Activated CD8-positive, alpha-beta memory T cell treated with anti-CD3 and anti-CD28 coated beads for 24 hours (primary cell): ENCODE measurements at regions not wholly inside any gene's neighbourhood (a gene's known extent, or its start where the extent isn't known, plus 50 kb on each side); places are given as distances from the start of the nearest gene placed in this dataset.
A peak's percentile ranks its signal among the peaks of the same experiment; 100 is the strongest.

ENCODE experiments used
- DNase-seq: peaks from one replicate; pipeline ENCODE4 v3.0.0-alpha.2; 2020

DNA sequence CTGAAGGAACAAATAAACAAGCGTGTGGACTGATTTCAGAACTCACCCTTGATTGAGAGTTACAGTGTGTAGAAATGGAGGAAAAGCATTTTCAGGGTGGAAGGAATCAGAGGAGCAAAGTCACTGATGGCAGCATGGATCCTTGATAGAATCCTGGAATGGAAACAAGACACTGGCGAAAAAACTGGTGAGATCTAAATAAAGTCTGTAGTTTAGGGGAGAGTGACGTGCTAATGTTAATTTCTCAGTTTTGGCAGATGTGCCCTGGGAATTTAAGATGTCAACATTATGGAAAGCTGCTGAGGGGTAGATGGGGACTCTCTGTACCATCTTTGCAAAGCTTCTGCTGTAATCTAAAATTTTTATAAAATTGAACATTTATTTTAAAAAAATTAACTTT, 378.0 kb downstream of the UQCRFS1 start:
- no peak for DNase-seq

DNA sequence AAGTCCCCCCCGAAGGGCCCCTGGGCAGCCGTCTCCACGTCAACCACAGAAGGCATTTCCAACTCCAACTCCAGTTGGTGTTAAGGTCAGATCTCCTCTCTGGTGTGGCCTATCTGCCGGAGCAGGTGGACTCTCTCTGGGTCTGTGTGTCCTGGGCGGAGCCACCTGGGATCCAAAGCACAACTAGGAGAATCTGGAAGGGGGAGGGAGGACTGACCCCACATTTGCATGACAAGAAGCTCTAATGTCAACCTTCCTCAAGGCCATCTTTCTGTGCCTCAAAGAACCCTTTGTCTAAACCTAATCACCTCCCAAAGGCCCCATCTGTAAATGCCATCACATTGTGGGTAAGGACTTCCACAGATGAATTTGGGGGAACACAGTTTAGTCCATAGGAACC, 381.5 kb downstream of the UQCRFS1 start:
- no peak for DNase-seq

DNA sequence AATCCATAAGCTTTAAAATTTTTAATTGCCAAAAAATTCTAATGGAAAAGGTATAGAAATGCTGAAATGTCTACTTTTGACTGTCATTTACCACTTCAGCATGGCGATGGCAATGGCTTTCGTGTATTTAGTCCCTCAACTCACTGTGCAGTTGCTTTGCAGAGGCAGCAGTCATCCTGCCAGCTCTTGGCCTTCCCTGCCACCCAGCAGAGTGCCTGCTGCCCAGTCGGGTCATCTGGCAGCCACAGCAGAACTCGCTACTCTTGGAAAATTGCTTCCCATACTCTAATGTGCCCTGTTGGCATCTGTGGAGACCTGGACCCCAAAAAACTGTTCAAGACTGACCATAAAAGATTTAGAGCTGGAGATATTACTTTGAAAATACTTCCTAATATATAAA, 383.2 kb downstream of the UQCRFS1 start:
- DNase-seq: no peak

DNA sequence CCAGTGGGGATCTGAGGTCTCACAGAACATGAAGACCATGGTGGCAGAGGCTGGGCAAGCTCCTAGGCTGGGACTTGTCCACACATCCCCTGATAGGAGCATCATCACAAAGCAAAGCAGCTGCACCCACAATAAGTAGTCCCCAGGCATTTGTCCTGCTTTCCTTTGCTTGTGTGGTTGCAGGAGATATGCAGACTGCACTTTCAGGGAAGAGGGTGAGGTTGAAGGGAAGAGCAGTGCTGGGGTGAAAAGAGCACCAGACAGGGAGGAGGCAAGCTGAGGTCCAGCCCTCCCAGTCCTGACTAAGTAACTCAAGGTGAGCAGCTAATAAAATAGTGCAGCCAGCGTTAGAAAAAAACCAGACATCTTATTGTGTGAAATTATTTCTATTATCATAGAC, 383.6 kb downstream of the UQCRFS1 start:
- DNase-seq: no peak

DNA sequence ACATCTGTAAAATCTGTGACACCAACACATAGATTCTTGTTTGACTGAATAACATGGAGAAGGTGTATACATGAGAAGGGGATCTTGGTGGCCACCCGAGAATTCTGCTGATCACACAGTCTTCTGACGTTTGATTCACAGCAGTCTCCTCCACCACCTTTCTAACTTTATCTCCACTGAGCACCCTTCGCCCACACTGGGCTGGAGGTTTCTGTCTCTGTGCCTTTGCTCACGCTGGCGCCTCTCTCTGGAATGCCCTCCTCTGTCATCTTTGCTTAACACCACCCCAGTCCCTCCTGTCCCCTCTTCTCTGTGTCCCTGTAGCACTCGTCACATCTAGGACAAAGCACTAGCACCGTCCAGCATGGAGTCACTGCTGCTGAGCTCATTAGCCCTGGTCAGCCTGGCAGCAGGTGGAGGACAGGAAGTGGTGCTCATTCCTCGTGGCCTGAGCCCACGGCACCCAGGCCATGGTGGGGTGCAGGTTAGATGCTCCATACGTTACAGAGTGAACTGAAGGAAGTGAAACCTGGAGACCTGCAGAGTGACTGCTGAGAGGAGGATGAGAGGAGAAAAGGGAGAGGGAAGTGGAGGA, 384.6 kb downstream of the UQCRFS1 start:
- no peak for DNase-seq

DNA sequence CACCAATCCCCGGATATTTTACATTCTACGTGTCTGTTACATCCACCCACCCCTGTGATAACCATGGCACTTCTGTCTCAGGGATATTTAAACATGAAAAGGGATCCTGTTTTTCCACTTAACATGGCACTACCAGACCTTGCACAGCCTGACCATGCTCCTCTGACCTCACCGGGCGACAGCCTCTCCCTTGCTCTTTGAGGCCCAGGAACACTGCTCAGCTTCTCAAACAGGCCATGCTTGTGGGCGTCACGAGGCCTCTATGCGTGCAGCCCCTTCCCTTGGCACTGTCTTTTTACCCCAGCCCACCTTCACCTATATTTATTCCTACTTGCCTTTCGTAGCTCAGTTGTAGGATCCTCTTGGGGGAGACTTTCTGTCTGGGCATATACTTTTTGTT, 385.6 kb downstream of the UQCRFS1 start:
- no peak for DNase-seq

DNA sequence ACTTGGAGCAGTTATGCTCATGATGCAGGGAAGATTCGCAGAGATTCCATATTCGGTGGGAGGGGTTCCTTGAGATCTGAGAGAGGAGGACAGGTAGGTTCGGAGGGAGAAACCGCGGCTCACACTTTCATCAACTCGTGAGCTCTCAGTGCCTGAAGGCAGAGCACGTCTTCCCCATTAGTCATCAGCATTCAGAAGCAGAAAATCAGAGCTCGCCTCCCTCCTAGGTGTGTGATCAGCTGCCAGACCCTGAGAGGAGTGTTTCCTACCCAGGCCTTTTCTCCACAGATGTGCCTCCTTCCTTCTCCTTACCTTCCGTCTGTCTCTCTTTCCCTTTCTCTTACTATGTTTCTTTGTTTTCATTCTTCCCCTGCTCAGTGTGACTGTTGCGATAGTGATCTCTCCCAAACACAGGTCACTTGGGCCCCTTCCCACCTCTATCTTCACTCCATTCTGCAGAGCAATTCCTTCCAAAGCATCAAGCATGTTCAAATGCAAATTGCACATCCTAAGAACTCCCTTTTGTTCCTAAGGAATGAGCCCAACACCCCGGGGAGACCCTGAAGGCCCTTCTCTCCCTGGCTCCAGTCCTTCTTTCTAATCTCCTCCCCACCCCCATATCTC, 389.5 kb downstream of the UQCRFS1 start:
- no peak for DNase-seq

DNA sequence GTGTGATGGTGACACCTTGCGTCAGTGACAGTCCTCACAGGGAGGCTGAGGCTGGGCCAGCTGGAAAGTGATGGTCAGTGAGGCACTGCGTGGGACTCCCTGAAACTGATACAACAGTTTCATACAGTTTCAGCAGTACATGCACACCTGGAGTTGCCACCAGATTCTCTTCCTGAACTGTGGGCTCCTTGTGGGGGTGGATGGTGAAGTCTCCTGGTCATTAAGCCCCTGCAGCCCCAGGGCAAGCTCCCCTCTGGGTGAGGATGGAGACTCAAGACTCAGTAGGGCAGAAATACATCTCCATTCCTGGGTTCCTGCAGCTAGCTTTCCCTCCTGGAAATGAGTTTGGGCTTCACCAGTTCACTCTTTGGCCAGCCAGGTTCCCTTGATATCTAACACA, 392.7 kb downstream of the UQCRFS1 start:
- no peak for DNase-seq

DNA sequence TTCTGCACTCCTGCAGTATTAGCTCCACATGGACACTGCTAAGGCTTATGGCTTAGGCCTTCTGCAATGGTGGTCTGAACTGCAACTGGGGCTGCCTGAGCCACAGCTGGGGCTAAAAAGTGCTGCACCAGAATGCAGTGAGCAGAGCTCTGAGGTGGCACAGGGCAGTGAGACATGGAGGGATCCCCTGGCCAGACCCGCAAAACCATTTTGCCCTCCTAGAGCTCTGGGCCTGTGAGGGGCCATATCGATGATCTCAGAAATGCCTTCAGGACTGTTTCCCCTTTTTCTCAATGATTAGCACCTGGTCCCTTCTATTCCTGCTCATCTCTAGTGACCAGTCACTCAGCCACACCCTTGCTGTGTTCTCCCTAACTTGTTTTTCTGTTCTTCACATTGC, 397.7 kb downstream of the UQCRFS1 start:
- no peak for DNase-seq

DNA sequence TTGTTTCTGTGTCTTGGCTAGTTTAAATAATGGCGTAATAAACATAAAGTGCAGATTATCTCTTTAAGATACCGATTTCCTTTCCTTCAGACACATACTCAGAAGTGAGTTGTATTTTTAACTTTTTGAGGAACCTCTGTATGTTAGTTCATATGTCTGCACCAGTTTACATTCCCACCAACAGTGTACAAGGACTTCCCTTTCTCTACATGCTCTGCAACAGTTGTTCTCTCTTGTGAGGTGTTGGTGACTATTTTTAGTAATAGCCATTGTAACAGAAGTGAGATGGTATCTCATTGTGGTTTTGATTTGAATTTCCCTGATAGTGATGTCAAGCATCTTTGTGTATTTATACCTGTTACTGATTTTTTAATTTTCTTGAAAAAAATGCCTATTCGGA, 418.6 kb downstream of the UQCRFS1 start:
- no peak for DNase-seq

DNA sequence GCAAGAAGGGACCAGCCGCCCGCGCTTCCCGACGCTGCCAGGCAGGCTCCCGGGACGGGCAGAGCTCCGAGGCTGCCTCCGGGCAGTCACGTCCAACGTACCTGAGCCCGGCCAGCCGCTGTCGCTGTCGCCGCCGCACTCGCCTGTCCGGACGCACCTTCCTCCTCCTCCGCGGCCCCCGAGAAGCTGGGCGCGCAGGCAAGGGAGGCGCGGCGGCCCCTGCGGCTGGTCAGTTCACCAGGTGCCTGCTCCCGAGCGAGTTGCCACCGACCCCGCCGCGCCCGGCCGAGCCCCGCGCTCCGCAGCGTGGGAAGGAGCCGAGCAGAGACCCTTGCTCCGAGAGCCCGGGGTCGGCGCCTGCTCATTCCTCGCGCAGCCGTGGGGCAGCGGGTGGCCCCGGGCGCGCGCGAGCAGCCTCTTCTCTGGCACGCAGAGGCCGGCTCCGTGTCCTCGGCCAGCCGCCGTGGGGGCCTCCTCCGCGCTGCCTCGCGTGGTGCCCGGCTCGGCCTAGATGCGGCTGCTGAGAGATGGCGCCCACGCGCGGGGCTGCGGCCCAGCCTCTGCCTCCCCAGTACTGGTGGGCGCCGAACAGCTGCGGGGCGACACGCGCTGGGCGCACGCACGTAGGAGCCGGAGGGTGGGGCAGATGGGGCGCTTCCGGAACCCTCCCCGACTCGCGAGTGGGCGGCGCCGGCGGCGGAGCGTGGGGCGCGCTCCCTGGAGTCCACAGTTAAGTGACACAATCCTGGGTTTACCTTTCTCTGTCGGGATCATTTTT, 419.4 kb downstream of the UQCRFS1 start:
- DNase-seq: no peak

DNA sequence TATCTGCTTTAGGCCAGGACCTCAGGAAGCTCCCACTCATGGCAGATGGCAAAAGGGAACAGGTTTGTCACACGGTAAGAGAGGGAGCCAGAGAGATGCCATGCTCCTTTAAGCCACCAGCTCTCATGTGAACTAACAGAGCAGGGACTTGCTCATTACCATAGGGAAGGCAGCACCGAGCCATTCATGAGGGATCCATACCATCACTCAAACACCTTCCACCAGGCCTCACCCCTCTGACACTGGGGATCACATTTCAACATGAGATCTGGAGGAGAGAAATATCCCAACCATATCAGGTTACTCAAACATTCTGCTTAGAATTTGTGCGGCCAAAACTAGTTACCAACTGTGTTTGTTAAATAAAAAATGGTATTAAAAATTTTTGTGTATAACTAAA, 427.0 kb downstream of the UQCRFS1 start:
- no peak for DNase-seq

DNA sequence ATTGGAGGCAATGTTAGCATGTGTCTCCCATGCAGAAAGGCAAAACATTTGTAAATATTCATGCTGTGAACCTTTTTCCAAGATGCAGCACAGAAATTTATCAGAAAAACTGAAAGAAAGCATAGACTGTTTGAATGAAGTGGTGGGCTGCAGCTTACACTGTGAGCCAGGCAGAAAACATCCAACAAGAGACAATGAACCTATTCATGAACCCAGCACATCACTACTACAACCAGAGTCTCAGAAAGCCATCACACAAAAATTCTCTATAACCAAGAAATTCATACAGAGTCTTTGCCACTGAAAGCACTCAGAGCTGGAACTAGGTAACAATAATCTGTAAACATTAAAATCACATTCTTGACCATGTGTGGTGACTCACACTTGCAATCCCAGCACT, 448.9 kb downstream of the UQCRFS1 start:
- DNase-seq: no peak

DNA sequence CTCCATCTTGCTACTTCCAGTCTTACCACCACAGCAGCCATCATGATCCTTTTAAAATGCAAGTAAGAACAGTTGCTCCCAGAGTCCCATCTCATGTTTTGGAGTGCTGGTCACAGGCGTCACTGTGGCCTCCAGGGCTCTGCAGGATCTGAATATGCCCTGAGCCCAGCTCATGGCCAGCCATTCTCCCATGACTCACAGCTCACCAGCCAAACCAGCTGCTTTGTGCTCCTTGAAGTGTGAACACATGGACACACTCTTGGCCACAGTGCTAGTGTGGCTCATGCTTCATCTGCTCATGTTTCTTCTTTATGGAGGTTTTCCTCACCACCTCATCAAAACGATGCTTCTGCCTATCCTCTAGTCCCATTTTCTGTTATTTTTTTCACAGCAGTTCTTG, 466.5 kb downstream of the UQCRFS1 start:
- DNase-seq: no peak

DNA sequence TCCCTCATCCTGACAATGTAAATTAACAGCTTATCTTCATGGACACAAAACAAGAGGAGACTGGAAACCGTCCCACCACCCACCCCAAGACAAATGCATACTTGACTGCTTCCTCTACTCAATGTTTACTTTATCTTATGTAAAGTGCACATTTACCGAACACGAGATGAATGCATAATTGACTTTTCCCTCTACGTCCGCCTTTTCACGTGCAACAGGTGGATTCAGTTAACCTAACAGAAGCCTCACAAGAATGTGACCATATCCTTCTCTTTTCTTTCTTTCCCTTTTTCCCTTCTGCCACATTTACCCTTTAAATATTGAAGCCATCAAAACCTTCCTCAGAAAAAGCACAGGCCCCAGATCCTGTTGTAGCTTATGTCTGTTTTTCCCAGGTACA, 468.0 kb downstream of the UQCRFS1 start:
- DNase-seq: no peak

DNA sequence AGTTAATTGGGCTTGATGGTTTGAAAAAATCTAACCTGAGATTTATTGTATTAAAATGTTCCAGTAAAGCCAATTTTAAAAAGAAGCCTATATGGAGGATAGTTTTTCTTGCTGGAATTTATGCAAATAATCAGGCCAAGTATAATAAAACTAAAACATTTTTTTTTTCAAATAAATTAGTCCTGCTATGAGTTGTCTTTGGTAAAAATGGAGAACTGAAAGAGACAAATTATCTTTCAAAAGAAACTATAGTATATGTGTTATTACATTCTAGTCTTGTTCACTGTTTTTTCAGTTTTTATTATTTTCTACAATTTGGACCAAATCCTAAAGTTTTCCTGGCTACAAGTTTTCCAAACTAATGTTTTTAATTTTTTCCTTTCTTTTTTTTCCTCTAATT, 468.9 kb downstream of the UQCRFS1 start:
- DNase-seq: no peak

DNA sequence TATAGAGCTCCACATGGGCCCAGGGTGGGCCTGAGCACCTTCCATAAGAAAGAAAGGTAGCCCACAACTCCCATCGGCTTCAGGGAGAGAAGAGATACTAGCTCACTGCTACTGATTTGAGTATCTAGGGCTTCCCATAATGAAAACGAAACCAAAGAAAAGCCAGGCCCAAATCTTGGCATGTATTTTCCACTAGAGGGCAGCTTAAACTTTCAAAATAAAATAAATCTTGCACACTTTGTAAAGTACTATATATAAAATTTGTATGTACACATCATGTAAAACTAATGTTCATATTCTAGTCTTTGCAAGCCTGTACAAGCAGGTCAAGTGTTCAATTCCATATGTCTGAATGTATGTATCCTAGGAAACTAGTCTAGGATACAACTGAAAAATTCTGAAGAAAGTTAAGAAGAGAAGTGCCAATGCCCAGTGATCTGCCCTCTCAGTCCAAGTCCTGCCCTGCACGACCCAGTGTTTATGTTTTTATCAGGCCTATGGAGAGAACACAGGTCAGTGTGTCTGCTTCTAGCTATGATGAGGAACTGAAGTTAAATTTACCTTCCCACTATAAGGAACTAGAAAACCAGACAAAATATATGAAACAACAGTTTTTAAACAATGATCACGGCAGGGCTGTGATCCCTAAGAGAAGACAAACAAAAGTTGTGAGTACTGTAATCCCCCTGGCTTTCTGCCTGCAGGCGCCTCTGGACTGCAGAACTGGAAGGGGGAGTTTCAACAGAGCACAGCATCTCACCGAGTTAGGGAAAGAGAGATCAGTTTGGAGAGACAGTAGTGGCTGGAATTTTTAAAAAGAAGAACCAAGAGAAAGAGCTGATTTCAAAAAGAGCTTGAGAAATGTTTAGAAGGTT, 475.7 kb downstream of the UQCRFS1 start:
- DNase-seq: no peak

DNA sequence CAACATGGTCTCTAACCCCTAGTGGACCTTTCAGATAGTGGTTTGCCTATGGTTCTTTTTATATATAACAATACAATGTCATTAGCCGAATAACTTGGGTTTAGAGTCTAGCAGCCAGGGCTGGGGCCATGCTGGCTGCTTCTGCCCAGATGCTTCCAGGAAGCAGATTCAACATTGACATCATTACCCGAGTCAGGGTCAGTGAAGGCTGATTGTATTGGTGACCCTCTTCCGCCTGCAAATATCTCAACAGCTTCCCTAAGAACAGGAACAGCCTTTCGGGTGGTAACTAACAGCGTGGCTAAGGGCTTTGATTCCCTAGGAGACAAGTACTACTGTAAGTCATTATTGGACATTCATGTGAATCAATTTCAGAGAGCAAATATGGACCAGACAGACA, 476.4 kb downstream of the UQCRFS1 start:
- no peak for DNase-seq

DNA sequence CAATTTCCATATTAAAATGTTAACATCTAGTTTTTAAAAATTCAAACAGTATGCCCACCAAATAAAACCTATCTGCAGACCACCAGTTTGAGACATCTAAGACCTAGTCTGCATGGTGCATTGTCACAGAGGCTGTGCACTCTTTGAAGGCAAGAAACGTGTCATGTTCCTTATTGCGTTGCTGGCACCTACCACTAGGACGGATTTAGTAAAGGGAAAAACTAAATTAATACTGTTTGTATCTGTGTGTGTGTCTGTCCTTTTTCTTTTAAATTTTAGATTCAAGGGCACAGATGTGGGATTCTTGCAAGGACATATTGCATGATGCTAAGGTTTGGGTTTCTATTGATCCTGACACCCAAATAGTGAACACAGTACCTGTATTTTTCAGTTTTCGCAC, 481.4 kb downstream of the UQCRFS1 start:
- DNase-seq: no peak

DNA sequence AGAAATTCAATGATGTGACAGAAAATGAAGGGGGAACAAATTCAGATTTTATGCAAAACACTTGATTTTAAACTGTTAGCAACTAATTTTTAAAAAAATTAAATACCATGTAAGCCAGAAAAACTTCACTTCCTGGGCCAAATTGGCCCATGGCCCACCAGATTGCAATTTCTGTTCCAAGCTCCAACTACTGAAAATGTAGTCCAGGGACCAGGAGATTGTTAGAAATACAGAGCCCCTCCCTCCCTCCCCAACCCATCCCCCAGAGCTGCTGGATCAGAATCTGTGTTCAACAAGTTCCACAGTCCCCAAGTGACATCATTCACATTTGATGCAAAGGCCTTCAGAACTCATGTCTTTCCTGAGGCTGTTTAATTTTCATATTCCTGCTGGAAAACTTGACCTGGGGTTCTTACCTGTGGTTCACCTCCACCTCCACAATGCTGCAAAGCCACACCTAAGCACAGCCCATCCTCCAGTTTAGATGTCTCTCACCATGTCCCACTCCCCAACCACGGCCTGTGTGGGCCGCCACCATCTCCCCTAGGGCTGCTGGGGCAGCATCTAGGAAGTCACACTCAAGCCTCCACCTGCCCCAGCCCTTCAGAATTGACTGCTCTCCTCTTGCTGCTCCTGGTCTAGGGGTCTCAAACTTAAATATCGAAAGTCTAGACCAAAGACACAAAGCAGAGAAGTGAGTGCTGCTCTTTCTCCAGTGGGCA, 482.0 kb downstream of the UQCRFS1 start:
- no peak for DNase-seq

DNA sequence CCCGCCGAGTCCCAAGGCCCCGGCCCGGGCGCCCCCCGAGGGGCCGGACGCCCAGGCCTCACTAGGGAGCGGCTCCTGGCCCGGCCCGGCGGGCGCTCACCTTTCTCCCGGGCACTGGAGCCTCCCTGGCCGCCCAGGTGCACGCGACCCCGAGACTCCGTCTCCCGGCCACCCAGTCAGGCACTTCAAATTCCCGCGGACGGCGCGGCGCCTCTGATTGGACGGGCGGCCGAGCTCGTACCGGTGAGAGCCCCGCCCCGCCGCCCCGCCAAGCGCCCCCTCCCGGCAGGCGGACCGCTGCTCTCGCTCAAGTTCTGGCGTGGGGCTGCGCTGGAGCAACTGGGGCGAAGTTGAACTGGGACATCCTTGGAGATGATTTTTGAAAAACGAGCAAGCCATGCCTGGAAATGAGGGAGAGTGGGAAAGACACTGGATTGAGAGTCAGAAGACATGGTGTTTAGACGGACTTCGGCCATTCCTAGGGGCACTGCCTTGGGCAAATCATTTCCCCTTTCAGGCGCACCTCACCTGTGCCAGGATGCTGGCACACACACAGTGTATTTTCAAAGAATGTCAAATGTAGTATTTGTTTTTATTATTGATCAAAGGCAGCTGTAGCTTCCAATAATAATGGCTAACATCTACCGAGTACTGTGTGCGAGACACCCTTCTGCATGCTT, 485.3 kb downstream of the UQCRFS1 start:
- peak; percentile 72 for DNase-seq
